GM18858 (cell line): ENCODE measurements at regions not wholly inside any gene's neighbourhood (a gene's known extent, or its start where the extent isn't known, plus 50 kb on each side); places are given as distances from the start of the nearest gene placed in this dataset.
"Not testable (repeated sequence)": the region's sequence is repeated elsewhere in the genome, so short reads cannot be mapped to it uniquely, and the experiment has no call there.

Experiments
- ATAC-seq: cut with Tn5 transposase; IDR thresholded peaks from one replicate; pipeline ENCODE4 v1.9.1; 2021; ENCODE audit not compliant: unreplicated experiment

DNA sequence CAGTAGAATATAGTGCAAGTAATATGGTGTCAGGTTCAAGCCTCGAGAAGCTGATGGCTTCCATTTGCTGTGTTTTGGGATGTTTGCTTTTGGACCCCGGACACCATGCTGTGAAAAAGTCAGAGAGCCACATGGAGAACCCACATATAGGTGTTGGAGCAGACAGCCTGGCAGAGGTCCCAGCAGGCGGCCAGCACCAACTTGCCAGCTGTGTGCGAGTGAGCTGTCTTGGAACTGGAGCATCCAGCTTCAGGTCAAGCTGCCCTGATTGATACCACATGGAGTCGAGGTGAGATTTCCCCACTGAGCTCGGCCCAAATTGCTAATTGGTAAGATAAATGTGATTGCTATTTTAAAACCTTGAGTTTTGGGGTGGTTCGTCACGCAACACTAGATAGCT lies 185.7 kb upstream of the TBL1XR1 start:
- ATAC-seq = no peak

DNA sequence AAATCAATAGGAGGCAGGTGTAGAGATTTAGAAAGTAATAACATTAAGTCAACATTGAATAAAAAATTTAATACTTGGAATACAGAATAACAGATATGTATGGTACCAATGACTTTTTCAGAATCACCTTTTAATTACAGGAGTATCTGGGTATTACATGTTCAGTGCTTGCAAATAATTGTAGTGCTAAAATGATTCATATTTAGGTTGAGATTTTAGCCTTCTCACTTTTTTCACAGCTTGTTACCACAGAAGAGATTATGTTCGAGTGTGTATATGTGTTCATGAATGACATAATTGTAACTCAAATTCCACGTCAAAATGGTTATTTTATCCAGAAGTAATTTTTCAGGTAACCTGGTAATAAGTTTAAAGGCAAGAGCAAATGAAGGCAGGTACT lies 187.9 kb upstream of the TBL1XR1 start:
- ATAC-seq = no peak

DNA sequence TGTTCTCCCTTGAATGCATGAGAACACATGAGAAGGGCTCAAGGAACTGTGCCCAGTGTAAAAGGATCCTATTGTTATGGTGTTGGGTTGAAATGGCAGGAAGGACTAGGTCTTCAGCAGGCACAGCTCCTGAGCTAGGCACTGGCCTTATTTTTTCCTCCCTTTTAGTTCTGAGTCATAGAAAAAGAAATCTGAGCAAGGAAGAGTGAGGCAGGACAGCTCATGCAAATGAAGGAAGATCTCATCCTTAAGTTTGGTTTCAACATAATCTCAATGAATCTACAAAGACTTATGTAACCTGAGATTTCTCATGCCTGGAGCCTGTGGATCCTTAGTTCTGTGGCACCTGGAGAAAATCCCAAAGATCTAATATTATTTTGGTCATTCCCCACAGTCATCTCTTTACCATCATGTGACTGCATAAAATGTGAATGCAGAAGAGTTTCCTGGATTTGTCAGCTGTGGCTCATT lies 188.6 kb upstream of the TBL1XR1 start:
- no peak for ATAC-seq

DNA sequence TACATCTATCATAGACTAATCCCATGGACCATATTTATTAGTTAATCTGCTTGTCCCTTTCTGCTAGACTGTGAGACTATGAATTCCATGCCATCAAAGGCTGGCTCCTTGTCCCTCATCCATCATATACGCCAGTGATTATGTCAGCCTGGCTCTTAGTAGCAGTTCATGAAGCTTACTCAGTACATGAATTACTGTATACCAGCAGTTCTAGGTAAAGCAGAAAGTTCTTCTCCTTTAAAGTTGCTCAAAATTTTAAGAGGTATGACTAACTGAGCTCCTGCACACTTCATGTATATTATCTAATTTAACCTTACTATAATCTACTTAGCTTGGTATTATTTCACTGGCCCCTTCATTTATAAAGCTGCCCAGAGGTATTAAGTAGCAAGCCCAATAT lies 190.9 kb upstream of the TBL1XR1 start:
- ATAC-seq = no peak

DNA sequence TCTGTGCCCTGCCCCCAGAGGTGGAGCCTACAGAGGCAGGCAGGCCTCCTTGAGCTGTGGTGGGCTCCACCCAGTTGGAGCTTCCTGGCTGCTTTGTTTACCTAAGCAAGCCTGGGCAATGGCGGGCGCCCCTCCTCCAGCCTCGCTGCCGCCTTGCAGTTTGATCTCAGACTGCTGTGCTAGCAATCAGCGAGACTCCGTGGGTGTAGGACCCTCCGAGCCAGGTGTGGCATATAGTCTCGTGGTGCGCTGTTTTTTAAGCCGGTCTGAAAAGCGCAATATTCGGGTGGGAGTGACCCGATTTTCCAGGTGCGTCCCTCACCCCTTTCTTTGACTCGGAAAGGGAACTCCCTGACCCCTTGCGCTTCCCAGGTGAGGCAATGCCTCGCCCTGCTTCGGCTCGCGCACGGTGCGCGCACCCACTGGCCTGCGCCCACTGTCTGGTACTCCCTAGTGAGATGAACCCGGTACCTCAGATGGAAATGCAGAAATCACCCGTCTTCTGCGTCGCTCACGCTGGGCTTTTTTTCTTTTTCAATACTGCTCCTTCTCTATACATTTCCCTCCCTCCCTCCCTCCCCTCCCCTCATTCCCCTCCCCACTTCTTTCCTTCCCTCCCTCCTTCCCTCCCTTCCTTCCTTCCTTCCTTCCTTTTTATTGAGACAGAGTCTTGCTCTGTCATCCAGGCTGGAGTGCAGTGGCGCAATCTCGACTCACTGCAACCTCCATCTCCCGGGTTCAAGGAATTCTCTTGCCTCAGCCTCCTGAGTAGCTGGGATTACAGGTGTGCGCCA lies 197.1 kb upstream of the TBL1XR1 start:
- not testable (repeated sequence) for ATAC-seq

DNA sequence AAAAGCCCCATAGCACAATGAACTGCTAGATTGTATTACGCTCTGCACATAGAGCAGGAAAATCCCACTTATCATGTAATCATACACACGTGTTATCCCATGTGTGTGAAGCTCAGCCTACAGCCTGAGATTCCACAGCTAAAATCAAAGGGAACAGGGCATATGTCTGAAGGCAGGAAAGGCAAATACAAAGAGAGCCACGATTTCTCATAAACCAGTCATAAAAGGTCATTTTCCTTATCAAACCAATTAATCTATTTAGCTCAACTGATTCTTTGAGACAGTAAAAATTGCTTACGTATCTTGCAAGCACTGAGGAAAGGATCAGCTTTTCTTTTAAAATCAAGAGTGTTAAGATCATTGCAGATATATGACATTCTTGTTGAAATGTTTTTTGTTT lies 199.5 kb upstream of the TBL1XR1 start:
- ATAC-seq = no peak

DNA sequence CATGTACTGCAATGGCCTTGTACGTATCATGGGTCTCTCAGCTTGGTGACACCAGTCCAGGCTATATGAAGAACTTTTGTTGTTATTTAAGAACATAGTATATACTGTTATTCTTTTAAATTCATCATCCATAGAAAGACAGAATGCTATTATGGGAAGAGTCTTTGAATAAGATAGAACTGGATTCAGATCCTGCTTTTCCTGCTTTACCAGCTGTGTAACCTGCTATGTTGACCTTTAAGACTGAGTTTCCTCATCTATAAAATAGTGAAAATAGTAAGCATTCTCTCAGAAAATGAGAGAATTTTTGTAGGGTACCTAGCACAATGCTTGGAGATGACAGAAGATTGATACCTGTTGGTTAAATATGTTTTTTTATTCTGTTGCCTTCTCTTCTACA lies 204.1 kb upstream of the TBL1XR1 start:
- no peak for ATAC-seq

DNA sequence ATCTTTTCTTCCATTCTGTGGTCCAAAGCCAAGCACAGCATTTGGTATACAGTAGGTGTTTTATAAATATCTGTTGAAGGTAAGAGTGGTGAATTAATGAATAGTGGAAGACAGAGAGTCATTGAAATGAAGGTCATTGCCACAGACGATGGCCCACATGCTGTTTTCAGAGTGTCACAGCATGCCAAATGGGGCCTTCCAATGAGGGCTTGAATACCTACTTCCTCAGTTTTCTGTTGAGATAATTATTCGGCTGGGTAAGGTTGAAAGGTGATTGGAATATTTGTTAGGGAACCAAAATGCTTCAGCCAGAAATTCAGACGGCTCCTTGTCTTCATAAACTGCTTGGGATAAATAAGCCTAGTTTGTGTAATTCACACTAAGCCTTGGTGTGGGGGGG lies 205.3 kb upstream of the TBL1XR1 start:
- ATAC-seq = no peak

DNA sequence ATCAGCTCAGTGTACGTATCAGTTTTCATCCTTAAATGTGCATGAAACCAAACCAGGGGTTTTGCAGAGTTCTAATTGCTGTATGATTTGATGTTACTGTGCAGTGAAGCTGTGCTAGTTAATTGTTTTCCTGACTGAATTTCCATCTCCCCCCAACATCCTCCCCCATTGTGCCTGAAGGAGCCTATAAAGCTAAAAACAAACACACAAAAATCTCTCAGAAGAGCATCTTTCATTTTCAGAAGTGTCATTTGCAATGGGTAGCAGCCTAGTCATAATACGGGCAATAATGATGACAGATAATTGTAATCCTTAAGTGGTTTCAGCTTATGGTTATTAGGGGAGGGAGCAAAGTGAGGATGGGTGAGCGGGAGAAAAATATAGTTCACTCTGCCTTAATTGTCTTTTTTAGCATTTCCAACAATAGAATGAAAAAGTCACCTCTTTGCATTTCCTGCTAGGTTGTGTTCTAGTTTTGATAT lies 207.9 kb upstream of the TBL1XR1 start:
- ATAC-seq = no peak

DNA sequence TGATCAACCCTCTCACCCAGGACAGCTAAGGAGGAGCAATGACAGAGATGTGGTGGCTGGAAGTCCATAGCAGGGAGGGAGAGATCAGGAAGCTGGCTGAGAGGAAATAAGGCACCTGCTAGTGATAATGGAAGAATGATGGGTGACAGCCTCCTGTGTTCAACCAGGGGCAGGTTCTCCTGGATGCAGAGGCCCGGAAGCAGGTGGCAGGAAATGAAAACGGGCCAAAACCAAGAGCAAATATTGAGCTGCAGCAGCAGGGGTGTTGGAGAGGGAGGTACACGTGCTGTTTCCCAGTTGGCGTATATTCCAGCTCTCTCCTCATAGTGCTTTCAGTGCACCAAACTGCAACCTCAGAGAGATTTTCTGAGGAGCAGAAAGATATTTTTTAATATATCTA lies 213.4 kb upstream of the TBL1XR1 start:
- ATAC-seq = no peak

DNA sequence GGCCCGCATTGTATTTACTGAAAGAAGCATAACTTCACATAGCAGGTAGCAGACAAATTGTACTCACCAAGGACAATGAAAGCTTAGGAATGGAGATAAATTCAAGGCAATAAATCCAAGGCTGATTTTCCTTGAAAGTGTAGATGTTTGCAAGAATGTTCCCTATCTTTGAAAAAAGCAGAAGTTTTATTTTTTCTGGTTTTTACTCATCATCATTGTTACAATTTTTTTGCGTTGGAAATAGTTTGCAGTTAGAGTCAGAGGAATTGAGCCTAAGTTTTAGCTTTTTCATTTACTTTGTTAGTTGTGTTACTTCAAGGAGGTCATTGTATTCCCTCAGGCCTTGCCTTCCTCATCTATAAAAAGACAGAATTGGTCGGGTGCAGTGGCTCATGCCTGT lies 213.9 kb upstream of the TBL1XR1 start:
- ATAC-seq = no peak

DNA sequence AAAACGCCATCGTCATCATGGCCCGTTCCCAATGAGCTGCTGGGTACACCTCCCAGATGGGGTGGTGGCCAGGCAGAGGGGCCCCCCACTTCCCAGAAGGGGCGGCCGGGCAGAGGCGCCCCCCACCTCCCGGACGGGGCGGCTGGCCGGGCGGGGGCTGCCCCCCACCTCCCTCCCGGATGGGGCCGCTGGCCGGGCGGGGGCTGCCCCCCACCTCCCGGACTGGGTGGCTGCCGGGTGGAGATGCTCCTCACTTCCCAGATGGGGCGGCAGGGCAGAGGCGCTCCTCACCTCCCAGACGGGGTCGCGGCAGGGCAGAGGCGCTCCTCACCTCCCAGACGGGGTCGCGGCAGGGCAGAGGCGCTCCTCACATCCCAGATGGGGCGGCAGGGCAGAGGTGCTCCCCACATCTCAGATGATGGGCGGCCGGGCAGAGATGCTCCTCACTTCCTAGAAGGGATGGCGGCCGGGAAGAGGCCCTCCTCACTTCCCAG lies 215.4 kb upstream of the TBL1XR1 start:
- not testable (repeated sequence) for ATAC-seq

DNA sequence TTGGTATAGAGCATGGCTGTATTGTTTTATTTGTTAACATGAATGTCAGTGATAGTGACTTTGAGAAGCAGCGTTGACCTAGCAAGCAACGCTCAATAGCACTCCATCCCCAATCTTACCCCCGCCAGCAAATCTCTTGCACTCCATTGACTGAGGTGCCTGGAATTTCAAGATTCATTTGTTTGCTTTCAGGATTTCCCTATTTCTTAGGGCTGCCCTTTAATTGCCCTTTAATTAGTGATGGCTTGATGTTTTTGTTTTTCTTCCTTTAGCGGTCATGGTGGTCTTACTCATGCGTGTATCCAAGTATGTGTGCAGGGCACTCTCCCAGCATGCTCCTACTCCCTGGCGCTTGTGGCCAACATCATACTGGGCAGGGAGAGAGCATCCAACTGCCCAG lies 216.8 kb upstream of the TBL1XR1 start:
- ATAC-seq = no peak

DNA sequence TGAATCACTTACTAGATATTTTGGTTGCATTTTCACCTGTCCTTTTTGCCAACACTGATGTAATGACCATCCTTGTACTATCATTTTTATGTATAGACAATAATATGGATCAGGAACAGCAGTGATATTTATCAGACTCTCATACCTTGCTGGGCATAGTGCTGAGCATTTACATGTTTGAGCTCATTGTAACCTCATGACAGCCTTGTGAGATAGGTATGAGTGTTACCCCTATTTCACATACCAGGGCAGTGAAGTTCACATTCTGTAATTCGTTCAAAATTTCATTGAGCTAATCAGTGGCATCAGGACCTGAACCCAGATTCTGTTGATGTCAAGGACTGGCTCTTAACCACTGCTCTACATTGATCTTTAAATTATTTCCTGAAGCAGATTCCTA lies 221.5 kb upstream of the TBL1XR1 start:
- no peak for ATAC-seq

DNA sequence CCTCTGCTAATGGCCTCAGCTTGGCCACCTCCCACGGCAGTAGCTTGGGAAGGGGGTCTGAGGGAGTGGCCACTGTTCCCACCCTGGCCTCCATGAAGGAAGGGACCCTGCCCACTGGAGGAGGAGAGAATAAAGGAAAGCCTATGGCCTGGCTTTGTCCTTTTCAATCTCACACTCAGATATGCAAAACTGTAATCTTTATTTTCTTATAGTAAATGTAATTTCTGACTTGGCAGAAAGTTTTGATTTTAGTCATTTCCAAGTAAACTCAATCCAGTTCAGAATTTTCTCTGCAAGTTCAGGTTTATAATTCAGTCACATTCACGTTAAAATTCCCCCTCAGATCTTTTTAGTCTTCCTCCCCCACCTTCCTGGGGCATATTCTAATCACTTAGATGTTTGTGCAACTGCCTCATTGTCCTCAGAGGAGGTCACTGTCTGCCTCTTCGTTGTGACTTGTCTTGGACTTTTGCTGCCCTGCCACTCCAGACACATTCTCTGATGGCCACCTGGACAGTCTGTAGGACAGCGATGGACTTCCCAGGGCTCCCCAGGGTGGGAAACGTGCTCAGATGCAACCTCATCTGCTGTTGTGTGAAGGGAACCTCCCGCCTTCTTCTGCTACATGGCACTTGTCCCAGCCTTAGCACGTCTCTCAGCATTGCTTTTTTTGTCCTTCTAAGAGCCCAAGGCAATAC lies 222.8 kb upstream of the TBL1XR1 start:
- ATAC-seq = peak; percentile 65

DNA sequence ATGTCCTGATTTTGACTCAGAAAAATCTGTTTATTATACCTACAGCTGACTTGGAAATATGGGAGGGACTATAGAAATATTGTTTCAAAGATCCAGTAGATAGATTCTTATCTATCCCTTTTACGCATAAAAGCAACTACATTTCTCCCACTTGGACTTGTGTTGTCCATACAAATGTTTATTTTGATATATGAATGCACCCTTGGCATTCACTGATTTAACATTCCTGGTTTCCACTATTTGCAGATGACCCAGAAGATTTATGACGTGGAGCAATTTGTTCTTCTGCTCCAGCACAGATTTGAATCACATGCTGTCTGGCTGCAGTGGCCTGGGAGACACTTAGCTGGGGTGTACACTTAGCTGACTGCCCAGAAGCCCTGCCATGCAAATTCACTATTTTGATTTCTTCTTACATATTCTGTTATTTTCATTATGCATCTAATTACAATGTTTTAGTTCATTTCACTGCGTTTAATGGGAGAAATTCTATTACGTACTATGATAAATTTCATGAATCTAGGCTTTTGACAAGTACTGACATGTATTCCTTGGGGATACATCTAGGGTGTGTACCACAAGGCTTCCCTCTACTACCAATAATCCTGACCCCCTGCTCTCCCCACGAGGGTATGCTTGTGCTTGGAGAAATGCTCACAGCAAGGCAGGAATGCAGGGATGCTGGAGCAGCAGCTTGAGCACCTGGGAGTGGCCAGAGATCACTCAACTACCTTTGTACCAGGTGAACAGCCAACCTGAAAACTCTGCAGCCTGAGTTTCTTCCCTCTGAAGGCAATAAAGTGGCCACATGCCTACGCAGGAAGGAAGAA lies 223.6 kb upstream of the TBL1XR1 start:
- ATAC-seq = no peak

DNA sequence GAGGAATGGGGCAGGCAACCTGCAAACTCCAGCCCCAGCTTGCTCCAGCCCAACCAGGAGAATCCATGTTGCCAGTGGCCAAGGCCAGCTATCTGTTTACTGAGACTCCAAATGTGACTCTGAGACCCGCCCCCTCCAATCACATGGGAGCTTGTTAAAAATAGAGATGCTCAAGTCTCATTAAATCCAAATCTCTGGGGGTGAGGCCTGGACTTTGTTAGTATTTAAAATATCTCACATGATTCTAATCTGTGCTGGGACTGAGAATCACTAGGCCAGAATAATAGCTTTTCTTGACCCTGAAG lies 224.2 kb upstream of the TBL1XR1 start:
- no peak for ATAC-seq

DNA sequence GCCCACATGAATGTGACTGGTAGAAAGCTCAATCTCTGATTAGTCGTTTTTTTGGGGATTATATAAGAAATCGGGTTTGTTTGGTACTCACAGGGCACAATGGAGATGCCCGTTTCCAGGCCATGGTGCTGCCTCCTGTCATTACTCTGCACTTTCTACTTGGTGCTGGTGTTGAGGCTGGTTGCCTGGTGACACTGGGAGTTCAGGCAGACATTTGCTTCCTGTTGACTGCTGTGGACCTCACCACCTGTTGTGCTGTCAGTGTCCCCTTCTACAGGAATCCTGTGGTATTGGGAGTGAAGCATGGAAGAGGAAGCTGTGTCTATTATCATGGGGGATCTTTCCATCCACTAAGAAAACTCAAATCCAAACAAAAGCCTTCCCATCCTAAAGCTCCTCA lies 227.2 kb upstream of the TBL1XR1 start:
- ATAC-seq = no peak

DNA sequence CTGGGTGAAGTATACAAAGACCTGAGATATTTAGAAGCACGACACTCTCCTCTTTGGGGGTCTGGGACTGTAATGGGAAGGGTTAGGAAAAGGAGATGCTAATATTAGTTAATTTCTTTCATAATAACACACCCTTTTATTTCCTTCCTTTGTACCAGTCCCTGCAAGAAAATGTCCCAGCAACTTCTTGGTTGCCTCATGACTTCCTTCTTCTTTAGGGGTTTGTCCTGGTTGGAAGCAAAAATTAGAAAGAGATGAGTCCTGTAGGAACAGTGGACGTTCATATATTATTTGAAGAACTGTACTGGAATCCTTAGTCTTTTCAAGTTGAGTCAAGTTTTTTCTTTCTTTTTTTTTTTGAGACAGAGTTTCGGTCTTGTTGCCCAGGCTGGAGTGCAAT lies 227.8 kb upstream of the TBL1XR1 start:
- ATAC-seq = no peak

DNA sequence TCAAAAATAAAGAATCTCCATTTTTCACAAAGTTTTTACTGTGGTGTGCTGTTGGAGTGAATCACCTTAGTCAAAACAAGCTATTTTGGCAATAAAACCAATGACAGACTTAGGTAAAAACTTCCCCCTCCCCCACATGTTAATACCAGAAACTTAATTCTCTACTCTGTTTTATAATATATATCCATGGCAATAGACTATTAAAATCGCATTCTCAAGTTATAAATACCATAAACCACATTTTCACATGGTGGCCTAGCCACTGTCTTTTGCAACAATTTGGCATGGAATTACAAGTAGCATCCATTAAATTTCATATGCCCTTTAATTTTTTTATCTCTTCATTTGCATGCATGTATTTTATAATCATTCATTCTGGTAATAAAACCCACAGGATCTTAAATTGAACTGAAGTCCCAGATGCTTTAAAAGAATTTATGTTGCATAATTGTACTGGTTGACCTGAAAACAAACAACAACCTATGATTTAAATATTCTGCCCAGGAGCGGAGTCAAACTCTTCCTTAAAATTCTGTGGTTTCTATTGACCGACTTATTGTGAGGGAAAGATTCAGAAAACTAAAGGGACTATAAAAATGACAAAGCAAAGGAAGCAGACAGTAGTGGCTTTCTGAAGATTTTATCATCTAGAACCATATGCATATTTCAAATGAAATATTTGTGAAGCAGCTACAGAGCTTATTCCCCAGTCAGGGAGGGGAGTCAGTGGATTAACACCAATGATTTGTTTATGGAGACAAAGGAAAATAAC lies 229.0 kb upstream of the TBL1XR1 start:
- ATAC-seq = no peak
